ENCODE measurements at regions not wholly inside any gene's neighbourhood (a gene's known extent, or its start where the extent isn't known, plus 50 kb on each side); places are given as distances from the start of the nearest gene placed in this dataset.
A peak's percentile ranks its signal among the peaks of the same experiment; 100 is the strongest.

DNA sequence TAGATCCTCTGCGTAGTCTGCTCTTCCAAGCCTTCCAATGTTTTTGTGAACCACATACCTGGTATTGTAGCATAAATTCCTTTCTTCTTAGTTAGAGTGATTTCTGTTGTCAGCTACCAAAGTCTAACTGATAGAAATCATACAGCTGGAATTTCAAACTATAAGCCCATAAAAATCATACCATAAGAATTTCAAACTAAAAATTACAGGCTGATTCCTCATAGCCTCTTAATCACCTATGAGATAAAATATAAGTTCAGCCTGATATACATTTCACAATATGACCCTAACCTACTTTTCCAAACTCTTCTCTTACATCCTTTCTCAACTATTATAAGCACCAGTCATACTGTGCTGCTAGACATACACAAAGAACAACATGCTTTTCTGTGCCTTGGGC lies 64.8 kb downstream of the PTHLH start:
- Histone ChIP-seq H3K36me3 (ENCODE audit: control insufficient read depth, insufficient read depth, low read length) (no peaks in the 10 kb centered on the region), H3K27me3 (ENCODE audit: control insufficient read depth, insufficient read depth, low read length) (no peaks in the 10 kb centered on the region), H3K4me3 (ENCODE audit: low read depth, low read length) (no peak overlapping the region)
- ChIA-PET POLR2A (interaction anchor here (0.5 kb wide), 1 partner anchor 935 kb away, joined by 5 read pairs; no protein-coding TSS in a partner anchor), CTCF (interaction anchor here (0.8 to 1.2 kb wide), 3 partner anchors 8 to 33 kb away, joined by 3 to 4 read pairs (median 3); no protein-coding TSS in a partner anchor)
- TF ChIP-seq, protein P1, sequence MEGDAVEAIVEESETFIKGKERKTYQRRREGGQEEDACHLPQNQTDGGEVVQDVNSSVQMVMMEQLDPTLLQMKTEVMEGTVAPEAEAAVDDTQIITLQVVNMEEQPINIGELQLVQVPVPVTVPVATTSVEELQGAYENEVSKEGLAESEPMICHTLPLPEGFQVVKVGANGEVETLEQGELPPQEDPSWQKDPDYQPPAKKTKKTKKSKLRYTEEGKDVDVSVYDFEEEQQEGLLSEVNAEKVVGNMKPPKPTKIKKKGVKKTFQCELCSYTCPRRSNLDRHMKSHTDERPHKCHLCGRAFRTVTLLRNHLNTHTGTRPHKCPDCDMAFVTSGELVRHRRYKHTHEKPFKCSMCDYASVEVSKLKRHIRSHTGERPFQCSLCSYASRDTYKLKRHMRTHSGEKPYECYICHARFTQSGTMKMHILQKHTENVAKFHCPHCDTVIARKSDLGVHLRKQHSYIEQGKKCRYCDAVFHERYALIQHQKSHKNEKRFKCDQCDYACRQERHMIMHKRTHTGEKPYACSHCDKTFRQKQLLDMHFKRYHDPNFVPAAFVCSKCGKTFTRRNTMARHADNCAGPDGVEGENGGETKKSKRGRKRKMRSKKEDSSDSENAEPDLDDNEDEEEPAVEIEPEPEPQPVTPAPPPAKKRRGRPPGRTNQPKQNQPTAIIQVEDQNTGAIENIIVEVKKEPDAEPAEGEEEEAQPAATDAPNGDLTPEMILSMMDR (IDR thresholded peaks at IDR 0.05; ENCODE audit: insufficient read depth, low read depth, low read length) = no peak
- no peak for DNase-seq (ENCODE audit: low read depth)

- ChIA-PET CTCF (interaction anchor here (0.8 to 1.2 kb wide), 3 partner anchors 9 to 21 kb away, joined by 3 to 5 read pairs (median 3); no protein-coding TSS in a partner anchor), POLR2A (interaction anchor here (0.5 to 0.6 kb wide), 2 partner anchors 734 to 935 kb away, joined by 5 to 17 read pairs; no protein-coding TSS in a partner anchor)
- Histone ChIP-seq H3K27me3 (ENCODE audit: control insufficient read depth, insufficient read depth, low read length) (no peaks in the 10 kb centered on the region), H3K36me3 (ENCODE audit: control insufficient read depth, insufficient read depth, low read length) (no peaks in the 10 kb centered on the region), H3K4me3 (ENCODE audit: low read depth, low read length) (no peak overlapping the region)
- peak; percentile 57 for DNase-seq (ENCODE audit: low read depth)
- TF ChIP-seq, protein P1 (IDR thresholded peaks at IDR 0.05; ENCODE audit: insufficient read depth, low read depth, low read length) = no peak
These were observed 65.7 kb downstream of the PTHLH start for GRCh38 chr12:27906658-27907473.

DNA sequence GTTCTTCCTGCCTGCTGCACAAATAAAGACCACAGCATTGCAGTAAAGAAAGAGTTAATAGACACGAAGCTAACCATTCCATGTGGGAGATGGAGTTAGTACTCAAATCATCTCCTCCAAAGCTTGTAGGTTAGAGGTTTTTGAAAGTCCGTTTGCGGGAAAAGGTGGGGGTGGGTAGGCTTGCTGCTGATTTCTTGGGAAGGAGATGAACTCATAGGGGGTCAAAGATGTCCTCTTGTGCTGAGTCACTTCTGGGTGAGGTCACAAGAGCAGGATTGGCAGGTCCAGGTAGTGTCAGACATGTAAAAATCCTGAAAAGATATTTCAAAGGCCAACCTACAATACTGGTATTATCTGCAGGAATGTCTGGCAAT lies 66.4 kb downstream of the PTHLH start:
- Histone ChIP-seq H3K36me3 (ENCODE audit: control insufficient read depth, insufficient read depth, low read length) (no peaks in the 10 kb centered on the region), H3K27me3 (ENCODE audit: control insufficient read depth, insufficient read depth, low read length) (no peaks in the 10 kb centered on the region), H3K4me3 (ENCODE audit: low read depth, low read length) (no peak overlapping the region)
- POLR2A ChIA-PET = no interaction called here
- no peak for DNase-seq (ENCODE audit: low read depth)
- TF ChIP-seq, protein P1 (IDR thresholded peaks at IDR 0.05; ENCODE audit: insufficient read depth, low read depth, low read length) = no peak
- CTCF ChIA-PET = interaction anchor here (1.2 kb wide), 1 partner anchor 8 kb away, joined by 5 read pairs; no protein-coding TSS in a partner anchor

DNA sequence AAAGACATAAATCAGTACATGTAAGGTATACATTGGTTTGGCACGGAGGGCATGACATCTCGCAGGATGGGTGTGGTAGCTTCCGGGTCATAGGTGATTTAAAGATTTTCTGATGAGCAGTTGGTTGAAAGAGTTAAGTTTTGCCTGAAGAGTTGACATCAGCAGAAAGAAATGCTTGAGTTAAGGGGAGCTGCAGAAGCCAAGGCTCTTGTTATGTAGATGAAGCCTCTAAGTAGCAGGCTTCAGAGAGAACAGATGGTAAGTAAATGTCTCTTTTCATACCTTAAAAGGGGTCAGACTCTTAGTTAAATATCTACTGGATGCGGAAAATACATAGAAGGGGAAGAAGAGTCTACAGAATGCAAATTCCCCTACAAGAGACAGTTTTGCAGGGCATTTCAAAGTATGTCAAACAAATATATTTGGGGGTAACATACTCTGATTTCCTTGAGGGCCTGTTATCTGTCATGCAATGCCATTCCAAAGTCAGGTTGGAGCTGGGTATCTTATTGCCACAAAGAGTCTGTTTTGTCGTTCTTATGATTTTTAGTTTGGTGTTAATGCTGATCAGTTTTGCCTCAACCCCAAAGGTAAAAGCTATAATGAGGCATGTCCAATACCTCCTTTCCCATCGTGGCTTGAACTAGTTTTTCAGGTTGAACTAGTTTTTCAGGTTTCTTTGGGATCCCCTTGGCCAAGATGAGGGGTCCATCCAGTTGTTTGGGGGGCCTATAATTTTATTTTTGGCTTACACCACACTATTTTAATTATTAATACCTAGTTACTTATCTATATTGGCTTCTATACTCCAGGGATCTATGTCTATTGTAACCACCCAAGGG lies 67.0 kb downstream of the PTHLH start:
- Histone ChIP-seq H3K27me3 (ENCODE audit: control insufficient read depth, insufficient read depth, low read length) (no peaks in the 10 kb centered on the region), H3K36me3 (ENCODE audit: control insufficient read depth, insufficient read depth, low read length) (no peaks in the 10 kb centered on the region), H3K4me3 (ENCODE audit: low read depth, low read length) (no peak overlapping the region)
- POLR2A ChIA-PET = no interaction called here
- CTCF ChIA-PET = interaction anchor here (0.7 kb wide), 1 partner anchor 85 kb away, joined by 5 read pairs; no protein-coding TSS in a partner anchor
- DNase-seq (ENCODE audit: low read depth) = no peak
- TF ChIP-seq, protein P1 (IDR thresholded peaks at IDR 0.05; ENCODE audit: insufficient read depth, low read depth, low read length) = no peak

DNA sequence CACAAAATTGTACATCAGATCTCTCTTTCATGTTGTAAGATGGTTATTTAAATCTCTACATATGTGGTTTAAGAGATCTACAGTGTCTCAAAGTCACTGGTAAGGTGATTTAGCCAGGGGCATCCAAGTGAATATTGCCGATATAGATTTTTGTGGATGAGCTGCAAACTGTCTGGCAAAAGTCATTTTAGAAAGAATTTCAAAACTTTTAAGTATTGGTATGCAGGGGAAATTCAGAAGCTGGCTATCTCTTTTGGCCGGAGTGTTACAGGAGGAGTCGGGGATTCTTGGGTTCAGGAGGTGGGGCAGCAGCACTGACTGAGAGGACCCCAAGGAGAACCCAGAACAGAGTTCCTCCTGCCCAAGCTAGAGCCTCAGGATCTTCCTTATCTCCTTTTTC lies 69.9 kb downstream of the PTHLH start:
- POLR2A ChIA-PET = no interaction called here
- TF ChIP-seq, protein P1 (IDR thresholded peaks at IDR 0.05; ENCODE audit: insufficient read depth, low read depth, low read length) = no peak
- Histone ChIP-seq H3K27me3 (ENCODE audit: control insufficient read depth, insufficient read depth, low read length) (no peaks in the 10 kb centered on the region), H3K4me3 (ENCODE audit: low read depth, low read length) (no peak overlapping the region), H3K36me3 (ENCODE audit: control insufficient read depth, insufficient read depth, low read length) (no peaks in the 10 kb centered on the region)
- DNase-seq (ENCODE audit: low read depth) = no peak
- CTCF ChIA-PET = interaction anchor here (0.7 kb wide), 1 partner anchor 20 kb away, joined by 3 read pairs; no protein-coding TSS in a partner anchor

Data from BJ (cell line).